Upper lobe of left lung (tissue), 4 donors: ENCODE measurements at regions not wholly inside any gene's neighbourhood (a gene's known extent, or its start where the extent isn't known, plus 50 kb on each side); places are given as distances from the start of the nearest gene placed in this dataset.
"Not testable (repeated sequence)": the region's sequence is repeated elsewhere in the genome, so short reads cannot be mapped to it uniquely, and the experiment has no call there.

ENCODE experiments used
- POLR2AphosphoS5 ChIP-seq, 2 donors: sonication (generic); formaldehyde crosslinking; IDR thresholded peaks; one replicate each; pipeline ENCODE4 v1.5.1; 2017; ENCODE audit warnings: antibody characterized with exemption in 2 of 2
- TF ChIP-seq, protein P1 (sequence below), 6 experiments: fragments of 450-650 bp in 4 of 6; fragments of 200-600 bp in 2 of 6; sonication (generic) in 2 of 6; IDR thresholded peaks; one replicate each; pipeline ENCODE4 v1.5.1; 2016 to 2019; ENCODE audit warnings: antibody characterized with exemption in 6 of 6

DNA sequence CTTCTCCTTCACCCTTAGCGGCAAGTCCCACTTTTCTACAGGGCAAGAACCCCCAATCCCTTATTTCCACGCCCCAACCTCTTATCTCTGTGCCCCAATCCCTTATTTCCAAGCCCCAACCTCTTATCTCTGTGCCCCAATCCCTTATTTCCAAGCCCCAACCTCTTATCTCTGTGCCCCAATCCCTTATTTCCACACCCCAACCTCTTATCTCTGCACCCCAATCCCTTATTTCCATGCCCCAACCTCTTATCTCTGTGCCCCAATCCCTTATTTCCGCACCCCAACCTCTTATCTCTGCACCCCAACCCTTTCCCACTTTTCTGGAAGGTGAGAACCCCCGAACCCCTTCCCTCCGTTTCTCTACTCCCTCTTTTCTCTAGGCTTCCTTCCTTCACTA, 116.1 kb upstream of the GJE1 start:
- TF ChIP-seq, protein P1, sequence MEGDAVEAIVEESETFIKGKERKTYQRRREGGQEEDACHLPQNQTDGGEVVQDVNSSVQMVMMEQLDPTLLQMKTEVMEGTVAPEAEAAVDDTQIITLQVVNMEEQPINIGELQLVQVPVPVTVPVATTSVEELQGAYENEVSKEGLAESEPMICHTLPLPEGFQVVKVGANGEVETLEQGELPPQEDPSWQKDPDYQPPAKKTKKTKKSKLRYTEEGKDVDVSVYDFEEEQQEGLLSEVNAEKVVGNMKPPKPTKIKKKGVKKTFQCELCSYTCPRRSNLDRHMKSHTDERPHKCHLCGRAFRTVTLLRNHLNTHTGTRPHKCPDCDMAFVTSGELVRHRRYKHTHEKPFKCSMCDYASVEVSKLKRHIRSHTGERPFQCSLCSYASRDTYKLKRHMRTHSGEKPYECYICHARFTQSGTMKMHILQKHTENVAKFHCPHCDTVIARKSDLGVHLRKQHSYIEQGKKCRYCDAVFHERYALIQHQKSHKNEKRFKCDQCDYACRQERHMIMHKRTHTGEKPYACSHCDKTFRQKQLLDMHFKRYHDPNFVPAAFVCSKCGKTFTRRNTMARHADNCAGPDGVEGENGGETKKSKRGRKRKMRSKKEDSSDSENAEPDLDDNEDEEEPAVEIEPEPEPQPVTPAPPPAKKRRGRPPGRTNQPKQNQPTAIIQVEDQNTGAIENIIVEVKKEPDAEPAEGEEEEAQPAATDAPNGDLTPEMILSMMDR (IDR thresholded peaks at IDR 0.05) = not testable (repeated sequence)
- not testable (repeated sequence) for TF ChIP-seq POLR2AphosphoS5 (IDR thresholded peaks at IDR 0.05)
